GM23248 (cell line): ENCODE measurements at regions not wholly inside any gene's neighbourhood (a gene's known extent, or its start where the extent isn't known, plus 50 kb on each side); places are given as distances from the start of the nearest gene placed in this dataset.

ENCODE experiments used
- DNase-seq: peaks from one replicate; pipeline ENCODE4 v3.0.0-alpha.2; 2015
- H2AFZ ChIP-seq: fragments of 200-600 bp; sonication (generic); 2 replicates; pipeline ENCODE4 v1.6.1; 2016; ENCODE audit warnings: antibody characterized with exemption
- H3F3A ChIP-seq: fragments of 200-600 bp; sonication (generic); 2 replicates; pipeline ENCODE4 v1.6.1; 2016; ENCODE audit warnings: mild to moderate bottlenecking, antibody characterized with exemption, mixed run types; ENCODE audit not compliant: insufficient read depth
- H3K27ac ChIP-seq: fragments of 200-600 bp; sonication (generic); 2 replicates; pipeline ENCODE4 v1.5.1; 2016; ENCODE audit warnings: mild to moderate bottlenecking
- H3K27me3 ChIP-seq: fragments of 200-600 bp; sonication (generic); replicated peaks from 2 replicates; pipeline ENCODE4 v1.6.1; 2016; ENCODE audit warnings: mild to moderate bottlenecking; ENCODE audit not compliant: insufficient read depth
- H3K36me3 ChIP-seq: fragments of 200-600 bp; sonication (generic); 2 replicates; pipeline ENCODE4 v1.6.1; 2016; ENCODE audit warnings: low read depth, mild to moderate bottlenecking
- H3K4me1 ChIP-seq: fragments of 200-600 bp; sonication (generic); 2 replicates; pipeline ENCODE4 v1.6.1; 2016; ENCODE audit warnings: mild to moderate bottlenecking; ENCODE audit not compliant: insufficient read depth
- H3K4me2 ChIP-seq: fragments of 200-600 bp; sonication (generic); one replicate; pipeline ENCODE4 v1.6.1; 2016; ENCODE audit warnings: mild to moderate bottlenecking; ENCODE audit not compliant: unreplicated experiment
- H3K4me3 ChIP-seq: fragments of 200-600 bp; sonication (generic); 2 replicates; pipeline ENCODE4 v1.5.1; 2016; ENCODE audit warnings: mild to moderate bottlenecking
- H3K79me2 ChIP-seq: fragments of 200-600 bp; sonication (generic); 2 replicates; pipeline ENCODE4 v1.6.1; 2016; ENCODE audit warnings: mild to moderate bottlenecking; ENCODE audit not compliant: insufficient read depth
- H3K9ac ChIP-seq: fragments of 200-600 bp; sonication (generic); 2 replicates; pipeline ENCODE4 v1.6.1; 2016; ENCODE audit warnings: mild to moderate bottlenecking
- H3K9me2 ChIP-seq: fragments of 200-600 bp; sonication (generic); 2 replicates; pipeline ENCODE4 v1.6.1; 2016; ENCODE audit warnings: mixed run types, mild to moderate bottlenecking, moderate library complexity; ENCODE audit not compliant: insufficient read depth
- H3K9me3 ChIP-seq: fragments of 200-600 bp; sonication (generic); one replicate; pipeline ENCODE4 v1.6.1; 2017; ENCODE audit warnings: low read depth
- H4K20me1 ChIP-seq: fragments of 200-600 bp; sonication (generic); 2 replicates; pipeline ENCODE4 v1.6.0; 2016; ENCODE audit not compliant: insufficient read depth
- EZH2 ChIP-seq: fragments of 200-600 bp; sonication (generic); IDR thresholded peaks from 2 replicates; pipeline ENCODE4 v1.6.1; 2018; ENCODE audit warnings: antibody characterized with exemption, mild to moderate bottlenecking; ENCODE audit not compliant: insufficient read depth, poor library complexity, severe bottlenecking
- EZH2phosphoT487 ChIP-seq: fragments of 200-600 bp; sonication (generic); IDR thresholded peaks from 2 replicates; pipeline ENCODE4 v1.6.1; 2018; ENCODE audit warnings: antibody characterized with exemption, moderate library complexity, mild to moderate bottlenecking, low read depth; ENCODE audit not compliant: insufficient read depth
- WGBS, 2 experiments: methylation state at CpG; one replicate each; pipeline ENCODE4 v1.1.6; 2015 to 2017; ENCODE audit warnings: low lambda C conversion rate in 2 of 2, low coverage in 1 of 2; ENCODE audit errors: missing lambda C conversion rate in 2 of 2; 5-methylcytosine and 5-hydroxymethylcytosine counted together
- in situ Hi-C: fragments of 300-500 bp; cut with MboI; formaldehyde crosslinking; loops from 2 replicates; pipeline ENCODE4 v1.15.0; 2020

DNA sequence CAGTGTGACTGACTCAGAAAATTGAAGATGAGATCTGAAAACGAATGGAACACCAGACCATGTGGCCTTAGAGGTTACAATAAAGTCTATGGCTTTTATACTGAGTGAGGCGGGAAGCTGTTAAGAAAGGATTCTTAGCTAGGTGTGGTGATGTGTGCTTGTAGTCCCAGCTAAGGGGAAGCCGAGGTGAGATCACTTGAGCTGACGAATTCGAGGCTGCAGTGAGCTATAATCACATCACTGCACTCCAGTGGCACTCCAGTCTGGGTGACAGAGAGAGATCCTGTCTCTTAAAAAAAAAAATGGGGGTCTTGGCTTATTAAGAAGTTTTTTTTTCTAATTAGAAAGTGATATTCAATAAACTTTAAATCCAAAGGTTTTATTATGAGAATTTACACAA is 678.6 kb downstream of the TMTC2 start:
- H3K9ac ChIP-seq = no peak overlapping the region
- H3K4me3 ChIP-seq = no peak overlapping the region
- H3K27me3 ChIP-seq = no peaks in the 10 kb centered on the region
- H3K36me3 ChIP-seq = no peaks in the 10 kb centered on the region
- no peaks in the 10 kb centered on the region for H3K79me2 ChIP-seq
- 52 to 55% methylated on average over 5 of the region's 5 CpGs for WGBS, 2 experiments
- H3K27ac ChIP-seq = no peak overlapping the region
- TF ChIP-seq EZH2phosphoT487 = no peak
- no peak for TF ChIP-seq EZH2
- no peaks in the 10 kb centered on the region for H3F3A ChIP-seq
- no peaks in the 10 kb centered on the region for H3K9me2 ChIP-seq
- DNase-seq = no peak
- H3K9me3 ChIP-seq = no peaks in the 10 kb centered on the region
- no peak overlapping the region for H3K4me2 ChIP-seq
- in situ Hi-C loops = no loop called here
- H3K4me1 ChIP-seq = no peaks in the 10 kb centered on the region
- no peaks in the 10 kb centered on the region for H4K20me1 ChIP-seq
- no peak overlapping the region for H2AFZ ChIP-seq

DNA sequence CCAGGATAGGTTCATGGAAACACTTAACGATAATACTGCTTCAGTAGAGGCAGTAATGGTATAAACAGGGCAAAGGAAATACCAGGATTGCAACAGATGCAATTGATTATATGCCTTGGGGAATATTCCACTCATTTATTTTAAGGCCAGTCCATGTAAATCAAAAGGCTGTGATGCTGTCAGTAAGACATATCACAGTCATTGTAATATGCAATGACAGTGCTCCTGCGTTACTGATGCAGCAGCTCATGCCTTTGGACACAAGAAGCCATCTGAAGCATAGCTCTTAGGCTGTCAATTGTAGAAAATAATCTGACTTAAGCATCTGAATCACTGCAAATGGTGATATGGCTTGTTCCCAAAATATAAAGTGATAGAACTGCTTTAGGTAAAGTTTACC is 674.8 kb downstream of the TMTC2 start:
- 22 to 34% methylated on average over 2 of the region's 2 CpGs for WGBS, 2 experiments
- TF ChIP-seq EZH2 (no peak), EZH2phosphoT487 (no peak)
- Histone ChIP-seq H3K36me3 (no peaks in the 10 kb centered on the region), H3K4me1 (no peaks in the 10 kb centered on the region), H3K4me2 (no peak overlapping the region), H2AFZ (no peak overlapping the region), H3K9me2 (no peaks in the 10 kb centered on the region), H3F3A (no peaks in the 10 kb centered on the region), H4K20me1 (no peaks in the 10 kb centered on the region), H3K27me3 (no peaks in the 10 kb centered on the region), H3K9me3 (no peaks in the 10 kb centered on the region), H3K79me2 (no peaks in the 10 kb centered on the region), H3K9ac (no peak overlapping the region), H3K4me3 (no peak overlapping the region), H3K27ac (no peak overlapping the region)
- no peak for DNase-seq
- in situ Hi-C loops = no loop called here

DNA sequence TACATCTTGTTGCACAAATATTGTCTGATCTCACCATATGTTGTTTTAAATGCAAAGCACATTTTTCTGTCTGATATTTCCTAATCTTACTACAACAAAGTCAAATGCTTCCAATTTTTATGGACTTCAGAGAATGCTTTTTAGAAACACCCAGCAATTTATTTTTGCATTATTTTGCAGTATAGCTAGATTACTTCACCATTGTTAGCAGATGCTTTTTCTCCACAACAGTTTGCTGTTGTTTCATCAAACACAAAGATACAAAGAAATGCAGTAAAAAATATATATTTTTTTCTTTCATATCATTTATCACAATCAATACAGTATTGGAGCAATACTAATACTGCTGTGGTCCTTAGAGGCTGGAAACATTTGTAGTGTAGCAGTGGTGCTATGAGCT is 674.4 kb downstream of the TMTC2 start:
- H3F3A ChIP-seq = no peaks in the 10 kb centered on the region
- no peaks in the 10 kb centered on the region for H4K20me1 ChIP-seq
- H3K27me3 ChIP-seq = no peaks in the 10 kb centered on the region
- H3K4me3 ChIP-seq = no peak overlapping the region
- TF ChIP-seq EZH2 (no peak), EZH2phosphoT487 (no peak)
- no peaks in the 10 kb centered on the region for H3K9me2 ChIP-seq
- H3K9me3 ChIP-seq = no peaks in the 10 kb centered on the region
- H3K4me1 ChIP-seq = no peaks in the 10 kb centered on the region
- no peak overlapping the region for H2AFZ ChIP-seq
- H3K27ac ChIP-seq = no peak overlapping the region
- H3K36me3 ChIP-seq = no peaks in the 10 kb centered on the region
- H3K9ac ChIP-seq = no peak overlapping the region
- DNase-seq = no peak
- H3K79me2 ChIP-seq = no peaks in the 10 kb centered on the region
- no peak overlapping the region for H3K4me2 ChIP-seq
- in situ Hi-C loops = no loop called here

DNA sequence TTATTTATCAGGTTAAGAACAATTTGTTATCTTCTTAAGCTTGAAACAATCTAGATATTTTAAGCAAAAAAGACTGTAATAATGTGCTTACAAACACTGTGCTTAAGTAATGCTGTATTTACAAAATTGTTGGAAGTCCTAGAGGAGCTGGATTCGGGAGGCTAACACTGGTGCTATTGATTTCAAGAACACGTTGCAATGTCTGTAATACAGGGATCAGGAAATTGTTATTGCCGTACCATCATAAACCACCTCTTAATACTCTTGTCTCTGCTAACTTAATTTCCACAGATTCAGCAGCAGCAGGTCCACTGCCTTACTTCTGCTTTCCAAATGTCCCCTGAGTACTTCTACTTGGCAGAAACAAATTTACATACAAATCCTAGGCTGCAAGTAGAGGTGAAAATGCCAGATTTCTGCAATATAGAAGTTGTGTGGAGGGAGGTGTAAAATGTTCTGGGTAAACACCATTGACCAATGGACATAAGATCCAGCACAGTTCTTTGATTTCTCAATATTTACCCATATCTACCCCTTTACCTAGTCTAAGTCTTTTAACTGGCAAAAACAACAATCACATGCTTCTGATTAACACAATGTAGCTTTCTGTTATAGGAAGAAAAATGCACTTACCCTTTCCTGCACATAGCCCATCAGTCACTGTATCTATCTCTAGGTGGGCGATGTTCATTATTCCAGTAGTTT is 663.4 kb downstream of the TMTC2 start:
- no peak for DNase-seq
- H3K9ac ChIP-seq = no peak overlapping the region
- no peaks in the 10 kb centered on the region for H3K36me3 ChIP-seq
- no peaks in the 10 kb centered on the region for H3K27me3 ChIP-seq
- H3K9me2 ChIP-seq = no peaks in the 10 kb centered on the region
- H3K27ac ChIP-seq = no peak overlapping the region
- H3K79me2 ChIP-seq = no peaks in the 10 kb centered on the region
- no peak overlapping the region for H3K4me2 ChIP-seq
- TF ChIP-seq EZH2 = no peak
- TF ChIP-seq EZH2phosphoT487 = no peak
- no peak overlapping the region for H2AFZ ChIP-seq
- H3K4me1 ChIP-seq = no peaks in the 10 kb centered on the region
- H3F3A ChIP-seq = no peaks in the 10 kb centered on the region
- in situ Hi-C loops = no loop called here
- H3K9me3 ChIP-seq = no peaks in the 10 kb centered on the region
- H3K4me3 ChIP-seq = no peak overlapping the region
- 37 to 46% methylated on average over 4 of the region's 4 CpGs for WGBS, 2 experiments
- no peaks in the 10 kb centered on the region for H4K20me1 ChIP-seq

GRCh38 chr12:83346333-83346732 is 659.6 kb downstream of the TMTC2 start:
- no peak overlapping the region for H3K4me3 ChIP-seq
- no peak for TF ChIP-seq EZH2phosphoT487
- TF ChIP-seq EZH2 = no peak
- in situ Hi-C loops = no loop called here
- H3K4me1 ChIP-seq = no peaks in the 10 kb centered on the region
- H4K20me1 ChIP-seq = no peaks in the 10 kb centered on the region
- H3K27me3 ChIP-seq = no peaks in the 10 kb centered on the region
- no peaks in the 10 kb centered on the region for H3F3A ChIP-seq
- H3K27ac ChIP-seq = no peak overlapping the region
- H3K9ac ChIP-seq = no peak overlapping the region
- H3K79me2 ChIP-seq = no peaks in the 10 kb centered on the region
- no peaks in the 10 kb centered on the region for H3K9me3 ChIP-seq
- no peaks in the 10 kb centered on the region for H3K36me3 ChIP-seq
- H3K9me2 ChIP-seq = no peaks in the 10 kb centered on the region
- no peak overlapping the region for H3K4me2 ChIP-seq
- DNase-seq = no peak
- H2AFZ ChIP-seq = no peak overlapping the region
